HEK293 (cell line): ENCODE measurements at regions not wholly inside any gene's neighbourhood (a gene's known extent, or its start where the extent isn't known, plus 50 kb on each side); places are given as distances from the start of the nearest gene placed in this dataset.

Experiments
- CTCF ChIA-PET: fragments of 350-600 bp; formaldehyde crosslinking; extraction: SDS; loops from one replicate; lab custom pipeline; 2021; ENCODE audit warnings: antibody characterized with exemption; lab: Yijun Ruan, JAX
- POLR2A ChIA-PET: fragments of 300-600 bp; formaldehyde crosslinking; extraction: SDS; loops from one replicate; lab custom pipeline; 2020; ENCODE audit warnings: antibody characterized with exemption, inconsistent platforms; lab: Yijun Ruan, JAX
- H3K27ac ChIP-seq: fragments of 200-500 bp; sonication (Bioruptor generic); 2 replicates; pipeline ENCODE4 v1.5.1; 2014; ENCODE audit warnings: low read depth, low read length, control low read depth, inconsistent platforms; ENCODE audit errors: extremely low read depth
- H3K36me3 ChIP-seq, 2 experiments: fragments of 200-500 bp in 1 of 2; sonication (Bioruptor generic) in 1 of 2; 1 replicate in 1 of 2; 2 replicates in 1 of 2; pipeline ENCODE4 v1.5.1; 2014 to 2017; ENCODE audit warnings: inconsistent platforms in 2 of 2, low read length in 2 of 2; ENCODE audit not compliant: control insufficient read depth in 2 of 2, insufficient read depth in 1 of 2
- H3K4me1 ChIP-seq: fragments of 200-500 bp; sonication (Bioruptor generic); 2 replicates; pipeline ENCODE4 v1.5.1; 2014; ENCODE audit warnings: mild to moderate bottlenecking, low read length, inconsistent platforms; ENCODE audit not compliant: control insufficient read depth, insufficient read depth
- H3K4me3 ChIP-seq: 2 replicates; pipeline ENCODE4 v1.5.1; 2011; ENCODE audit warnings: low read depth, mild to moderate bottlenecking, control low read depth, low read length, moderate library complexity
- H3K9me3 ChIP-seq: fragments of 200-500 bp; sonication (Bioruptor generic); 2 replicates; pipeline ENCODE4 v1.5.1; 2014; ENCODE audit warnings: low read depth, low read length, inconsistent platforms; ENCODE audit not compliant: control insufficient read depth, insufficient read depth
- PRDM1 ChIP-seq: fragments of 450-650 bp; formaldehyde crosslinking; IDR thresholded peaks from 2 replicates; pipeline ENCODE4; 2016; ENCODE audit warnings: missing biosample characterization, missing genetic modification characterization
- REST ChIP-seq: fragments of 450-650 bp; formaldehyde crosslinking; IDR thresholded peaks from 2 replicates; pipeline ENCODE4 v1.5.1; 2016; ENCODE audit warnings: missing biosample characterization, missing genetic modification characterization
- SCRT1 ChIP-seq: fragments of 450-650 bp; formaldehyde crosslinking; IDR thresholded peaks from 2 replicates; pipeline ENCODE4 v1.5.1; 2016; ENCODE audit warnings: missing biosample characterization, missing genetic modification characterization, borderline replicate concordance
- TCF7L2 ChIP-seq: IDR thresholded peaks from 2 replicates; pipeline ENCODE4 v1.6.1; 2011; ENCODE audit warnings: low read depth, mild to moderate bottlenecking, inconsistent platforms, low read length, moderate library complexity, borderline replicate concordance
- ZBTB21 ChIP-seq: fragments of 450-650 bp; formaldehyde crosslinking; IDR thresholded peaks from 2 replicates; pipeline ENCODE4 v1.5.1; 2017; ENCODE audit warnings: missing biosample characterization, missing genetic modification characterization
- ZNF112 ChIP-seq: fragments of 450-650 bp; formaldehyde crosslinking; IDR thresholded peaks from 2 replicates; pipeline ENCODE4 v1.5.0; 2017; ENCODE audit warnings: missing biosample characterization, missing genetic modification characterization
- ZNF133 ChIP-seq: fragments of 450-650 bp; formaldehyde crosslinking; IDR thresholded peaks from 2 replicates; pipeline ENCODE4 v1.5.1; 2016; ENCODE audit warnings: missing biosample characterization, missing genetic modification characterization
- ZNF362 ChIP-seq: fragments of 450-650 bp; formaldehyde crosslinking; IDR thresholded peaks from 2 replicates; pipeline ENCODE4 v1.5.1; 2016; ENCODE audit warnings: missing biosample characterization, missing genetic modification characterization
- ZNF394 ChIP-seq: fragments of 450-650 bp; formaldehyde crosslinking; IDR thresholded peaks from 2 replicates; pipeline ENCODE4 v1.5.1; 2016; ENCODE audit warnings: missing biosample characterization, missing genetic modification characterization, mild to moderate bottlenecking, moderate library complexity, borderline replicate concordance
- ZNF501 ChIP-seq: fragments of 450-650 bp; formaldehyde crosslinking; IDR thresholded peaks from 2 replicates; pipeline ENCODE4 v1.5.1; 2016; ENCODE audit warnings: missing biosample characterization, missing genetic modification characterization
- ZNF555 ChIP-seq: fragments of 450-650 bp; formaldehyde crosslinking; conservative IDR thresholded peaks from 2 replicates; pipeline ENCODE4 v1.5.1; 2017; ENCODE audit warnings: missing biosample characterization, mild to moderate bottlenecking, missing genetic modification characterization, inconsistent platforms
- ZNF560 ChIP-seq: fragments of 450-650 bp; formaldehyde crosslinking; IDR thresholded peaks from 2 replicates; pipeline ENCODE4 v1.5.1; 2017; ENCODE audit warnings: missing biosample characterization, missing genetic modification characterization, borderline replicate concordance
- ZNF623 ChIP-seq: fragments of 450-650 bp; formaldehyde crosslinking; IDR thresholded peaks from 2 replicates; pipeline ENCODE4 v1.5.1; 2016; ENCODE audit warnings: missing biosample characterization, missing genetic modification characterization
- ZNF624 ChIP-seq: fragments of 450-650 bp; formaldehyde crosslinking; IDR thresholded peaks from 2 replicates; pipeline ENCODE4 v1.5.1; 2017; ENCODE audit warnings: missing biosample characterization, missing genetic modification characterization
- ZNF654 ChIP-seq: fragments of 450-650 bp; formaldehyde crosslinking; IDR thresholded peaks from 2 replicates; pipeline ENCODE4 v1.5.1; 2016; ENCODE audit warnings: low read depth, missing biosample characterization, missing genetic modification characterization
- ZNF792 ChIP-seq: fragments of 450-650 bp; formaldehyde crosslinking; IDR thresholded peaks from 2 replicates; pipeline ENCODE4 v1.5.1; 2016; ENCODE audit warnings: missing biosample characterization, missing genetic modification characterization
- ZNF837 ChIP-seq: fragments of 450-650 bp; formaldehyde crosslinking; IDR thresholded peaks from 2 replicates; pipeline ENCODE4 v1.5.1; 2016; ENCODE audit warnings: missing biosample characterization, missing genetic modification characterization
- ZNF843 ChIP-seq: fragments of 450-650 bp; formaldehyde crosslinking; IDR thresholded peaks from 2 replicates; pipeline ENCODE4 v1.5.1; 2016; ENCODE audit warnings: missing biosample characterization, missing genetic modification characterization
- ZSCAN4 ChIP-seq: fragments of 450-650 bp; formaldehyde crosslinking; IDR thresholded peaks from 2 replicates; pipeline ENCODE4 v1.5.1; 2017; ENCODE audit warnings: missing biosample characterization, missing genetic modification characterization

GRCh38 chr17:69800870-69801269, 274.2 kb upstream of the KCNJ16 start (continued):
- no peak for TF ChIP-seq ZNF362 (tag by site-specific recombination)
- TF ChIP-seq ZNF624 = no peak
- no peak for TF ChIP-seq ZNF112 (tag by site-specific recombination)

- ChIA-PET POLR2A (interaction anchor here (0.8 kb wide), 1 partner anchor 357 kb away, joined by 3 read pairs; no protein-coding TSS in a partner anchor), CTCF (interaction anchor here (0.6 kb wide), 1 partner anchor 233 kb away, joined by 3 read pairs; no protein-coding TSS in a partner anchor)
- Histone ChIP-seq H3K4me1 (no peaks in the 10 kb centered on the region), H3K36me3 (no peaks in the 10 kb centered on the region), H3K4me3 (no peak overlapping the region), H3K9me3 (no peaks in the 10 kb centered on the region), H3K27ac (no peak overlapping the region)
- TF ChIP-seq PRDM1 (no peak), ZNF501 (no peak), ZNF394 (tag by site-specific recombination) (no peak), ZNF133 (tag by site-specific recombination) (no peak), ZNF654 (no peak), ZBTB21 (no peak), ZNF792 (no peak), ZSCAN4 (tag by site-specific recombination) (no peak), SCRT1 (tag by site-specific recombination) (no peak), REST (tag by site-specific recombination) (no peak), ZNF555 (tag by site-specific recombination) (no peak), TCF7L2 (no peak)
Observed at GRCh38 chr17:69801368-69801767, 273.7 kb upstream of the KCNJ16 start.

- Histone ChIP-seq H3K27ac (no peak overlapping the region), H3K4me1 (no peaks in the 10 kb centered on the region), H3K9me3 (no peaks in the 10 kb centered on the region), H3K4me3 (no peak overlapping the region), H3K36me3 (no peaks in the 10 kb centered on the region)
- ChIA-PET POLR2A (no interaction called here), CTCF (no interaction called here)
- TF ChIP-seq ZNF843 = no peak
- TF ChIP-seq ZNF623 (tag by site-specific recombination) = no peak
- no peak for TF ChIP-seq ZNF837
- no peak for TF ChIP-seq ZNF560 (tag by site-specific recombination)
Observed at GRCh38 chr17:69802045-69802740, 272.8 kb upstream of the KCNJ16 start.
